GM12878 (cell line): ENCODE measurements at regions not wholly inside any gene's neighbourhood (a gene's known extent, or its start where the extent isn't known, plus 50 kb on each side); places are given as distances from the start of the nearest gene placed in this dataset.

Source experiments
- BCL11A ChIP-seq: IDR thresholded peaks from 2 replicates; pipeline ENCODE4 v1.6.1; 2011; ENCODE audit warnings: low read depth, low read length
- CBX5 ChIP-seq: sonication (generic); IDR thresholded peaks from 2 replicates; pipeline ENCODE4 v1.6.1; 2016; ENCODE audit warnings: low read depth, moderate library complexity, mild to moderate bottlenecking, inconsistent platforms
- CHD2 ChIP-seq: IDR thresholded peaks from 2 replicates; pipeline ENCODE4 v1.6.1; 2011; ENCODE audit warnings: low read depth, low read length, improper control_type of control experiment, borderline replicate concordance
- CREM ChIP-seq: IDR thresholded peaks from 2 replicates; pipeline ENCODE4 v1.6.1; 2014; ENCODE audit warnings: antibody characterized with exemption, low read depth
- CTCF ChIP-seq, 3 experiments: IDR thresholded peaks in 2 of 3; conservative IDR thresholded peaks in 1 of 3; 2 replicates each; pipeline ENCODE4 v1.5.1; 2011; ENCODE audit warnings: low read depth in 3 of 3, low read length in 3 of 3, mild to moderate bottlenecking in 3 of 3, control low read depth in 2 of 3, moderate library complexity in 2 of 3, inconsistent platforms in 1 of 3, mixed read lengths in 1 of 3; ENCODE audit not compliant: control insufficient read depth in 2 of 3, insufficient read depth in 1 of 3; ENCODE audit errors: extremely low read depth in 1 of 3
- EZH2 ChIP-seq: IDR thresholded peaks from 2 replicates; pipeline ENCODE4 v1.6.1; 2012; ENCODE audit warnings: low read depth, mild to moderate bottlenecking, control low read depth, inconsistent platforms, low read length, borderline replicate concordance; ENCODE audit not compliant: control insufficient read depth
- HDGF ChIP-seq: fragments of 450-650 bp; IDR thresholded peaks from 2 replicates; pipeline ENCODE4 v1.6.1; 2016; ENCODE audit warnings: antibody characterized with exemption
- MEF2A ChIP-seq: IDR thresholded peaks from 2 replicates; pipeline ENCODE4 v1.6.1; 2011; ENCODE audit warnings: low read depth, mild to moderate bottlenecking, low read length, moderate library complexity; ENCODE audit not compliant: insufficient read depth
- POLR2A ChIP-seq: IDR thresholded peaks from 2 replicates; pipeline ENCODE4 v1.6.1; 2011; ENCODE audit warnings: low read depth, mild to moderate bottlenecking, low read length
- REST ChIP-seq: IDR thresholded peaks from 2 replicates; pipeline ENCODE4 v1.6.1; 2012; ENCODE audit warnings: mild to moderate bottlenecking, low read depth, low read length
- TAF1 ChIP-seq: IDR thresholded peaks from 2 replicates; pipeline ENCODE4 v1.6.1; 2011; ENCODE audit warnings: mild to moderate bottlenecking, low read depth, low read length, borderline replicate concordance

- TF ChIP-seq CBX5 (no peak), CTCF (IDR thresholded peaks at IDR 0.05 in 2 of 3, conservative IDR thresholded peaks at IDR 0.05 in 1 of 3; ENCODE audit: control insufficient read depth in 2 of 3, extremely low read depth in 1 of 3, insufficient read depth in 1 of 3, low read depth in 3 of 3, low read length in 3 of 3) (no peak), POLR2A (no peak), CREM (no peak), CHD2 (no peak), HDGF (no peak), BCL11A (no peak), MEF2A (no peak), EZH2 (no peak), REST (no peak), TAF1 (no peak)
These were observed 192.5 kb upstream of the TAPT1 start for GRCh38 chr4:16418814-16419213.
